ENCODE measurements at regions not wholly inside any gene's neighbourhood (a gene's known extent, or its start where the extent isn't known, plus 50 kb on each side); places are given as distances from the start of the nearest gene placed in this dataset.

DNA sequence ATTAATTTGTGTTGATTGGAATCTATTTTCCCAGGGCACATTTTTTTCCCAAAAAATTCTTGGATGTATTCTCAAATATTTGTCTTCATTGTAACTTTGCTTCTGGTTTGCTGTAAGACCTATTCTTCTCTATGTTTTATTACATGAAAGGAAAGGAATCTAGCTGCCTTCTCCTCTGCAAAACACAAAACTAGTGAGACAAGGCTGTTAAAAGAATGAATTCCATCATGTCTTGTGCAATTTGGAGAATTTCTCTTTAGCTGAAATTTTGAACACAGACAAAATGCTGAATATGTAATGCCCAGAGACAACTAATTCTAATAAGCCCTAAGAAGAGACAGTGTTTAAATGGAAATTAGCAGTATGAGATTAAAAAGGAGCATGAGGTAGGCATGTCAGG lies 275.9 kb downstream of the CDH20 start:
- no peak overlapping the region for H3K4me3 ChIP-seq (ENCODE audit: low read depth, low read length)
- DNase-seq (ENCODE audit: low read depth) (no peak), FAIRE-seq (no peak)
- no peaks in the 10 kb centered on the region for H3K36me3 ChIP-seq (ENCODE audit: control insufficient read depth, insufficient read depth, low read length)
- TF ChIP-seq, protein P1, sequence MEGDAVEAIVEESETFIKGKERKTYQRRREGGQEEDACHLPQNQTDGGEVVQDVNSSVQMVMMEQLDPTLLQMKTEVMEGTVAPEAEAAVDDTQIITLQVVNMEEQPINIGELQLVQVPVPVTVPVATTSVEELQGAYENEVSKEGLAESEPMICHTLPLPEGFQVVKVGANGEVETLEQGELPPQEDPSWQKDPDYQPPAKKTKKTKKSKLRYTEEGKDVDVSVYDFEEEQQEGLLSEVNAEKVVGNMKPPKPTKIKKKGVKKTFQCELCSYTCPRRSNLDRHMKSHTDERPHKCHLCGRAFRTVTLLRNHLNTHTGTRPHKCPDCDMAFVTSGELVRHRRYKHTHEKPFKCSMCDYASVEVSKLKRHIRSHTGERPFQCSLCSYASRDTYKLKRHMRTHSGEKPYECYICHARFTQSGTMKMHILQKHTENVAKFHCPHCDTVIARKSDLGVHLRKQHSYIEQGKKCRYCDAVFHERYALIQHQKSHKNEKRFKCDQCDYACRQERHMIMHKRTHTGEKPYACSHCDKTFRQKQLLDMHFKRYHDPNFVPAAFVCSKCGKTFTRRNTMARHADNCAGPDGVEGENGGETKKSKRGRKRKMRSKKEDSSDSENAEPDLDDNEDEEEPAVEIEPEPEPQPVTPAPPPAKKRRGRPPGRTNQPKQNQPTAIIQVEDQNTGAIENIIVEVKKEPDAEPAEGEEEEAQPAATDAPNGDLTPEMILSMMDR (IDR thresholded peaks at IDR 0.05; ENCODE audit: insufficient read depth, low read length, severe bottlenecking), result no peak
- no peaks in the 10 kb centered on the region for H3K27me3 ChIP-seq (ENCODE audit: control insufficient read depth, insufficient read depth, low read length)

DNA sequence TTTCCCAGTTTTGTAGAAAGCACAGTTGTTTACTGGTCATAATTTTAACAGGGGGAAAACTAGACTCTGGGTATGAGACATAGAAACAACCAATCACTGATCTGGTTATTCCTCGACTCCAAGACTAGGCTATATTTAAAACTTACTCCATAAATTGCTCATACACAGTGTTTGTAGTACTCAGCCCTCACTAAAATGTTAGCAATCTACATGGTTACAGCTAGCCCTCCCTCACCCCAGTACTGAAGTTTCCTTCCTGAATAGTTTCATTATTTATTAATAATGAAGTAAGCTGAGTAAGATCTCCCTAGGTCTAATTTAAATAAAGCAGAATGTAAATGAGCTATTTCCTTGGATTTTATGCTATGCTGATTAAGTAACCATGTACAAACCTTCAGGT lies 275.1 kb downstream of the CDH20 start:
- DNase-seq (ENCODE audit: low read depth), result no peak
- TF ChIP-seq, protein P1 (IDR thresholded peaks at IDR 0.05; ENCODE audit: insufficient read depth, low read length, severe bottlenecking), result no peak
- Histone ChIP-seq H3K36me3 (ENCODE audit: control insufficient read depth, insufficient read depth, low read length) (no peaks in the 10 kb centered on the region), H3K4me3 (ENCODE audit: low read depth, low read length) (no peak overlapping the region), H3K27me3 (ENCODE audit: control insufficient read depth, insufficient read depth, low read length) (no peaks in the 10 kb centered on the region)
- no peak for FAIRE-seq

DNA sequence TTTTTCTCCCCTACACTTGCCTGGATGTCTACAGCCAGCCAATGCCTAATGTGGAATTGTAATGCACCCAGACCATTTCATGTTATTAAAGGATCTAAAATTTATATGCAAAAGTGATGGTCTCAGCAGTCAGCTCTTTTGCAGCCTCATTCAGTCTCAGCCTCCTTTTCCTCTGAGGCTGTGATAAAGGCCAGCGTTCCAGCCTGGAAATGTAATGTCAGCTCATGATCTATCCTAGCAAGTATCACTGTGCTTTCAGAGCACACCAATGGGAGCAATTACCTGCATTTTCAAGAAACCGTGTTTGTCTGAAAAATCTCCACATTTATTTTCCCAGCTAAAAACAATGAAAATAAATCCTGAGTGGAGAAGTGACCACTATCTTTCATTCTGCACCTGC lies 274.6 kb downstream of the CDH20 start:
- TF ChIP-seq, protein P1 (IDR thresholded peaks at IDR 0.05; ENCODE audit: insufficient read depth, low read length, severe bottlenecking), result no peak
- DNase-seq (ENCODE audit: low read depth) (no peak), FAIRE-seq (no peak)
- no peaks in the 10 kb centered on the region for H3K27me3 ChIP-seq (ENCODE audit: control insufficient read depth, insufficient read depth, low read length)
- H3K36me3 ChIP-seq (ENCODE audit: control insufficient read depth, insufficient read depth, low read length), result no peaks in the 10 kb centered on the region
- no peak overlapping the region for H3K4me3 ChIP-seq (ENCODE audit: low read depth, low read length)

DNA sequence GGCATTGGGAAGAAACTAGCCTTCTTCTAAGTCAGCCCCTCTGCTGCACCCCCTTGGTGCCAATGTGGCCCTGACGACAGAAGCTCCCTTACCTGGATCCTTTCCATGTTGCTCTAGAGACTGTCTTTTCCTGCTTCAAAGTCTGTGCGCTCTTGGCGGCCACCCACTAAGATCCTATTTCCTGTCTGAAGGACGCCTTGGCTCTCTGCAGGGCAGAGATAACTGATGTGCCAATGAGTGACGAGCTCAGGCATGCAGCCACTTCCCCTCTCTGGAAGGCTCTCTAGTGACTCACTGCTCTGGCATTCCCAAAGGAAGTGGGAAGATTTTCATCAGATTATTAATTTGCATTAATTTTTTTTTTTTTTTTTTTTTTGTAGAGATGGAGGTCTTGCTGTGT lies 273.5 kb downstream of the CDH20 start:
- peak; percentile 96 for FAIRE-seq
- Histone ChIP-seq H3K27me3 (ENCODE audit: control insufficient read depth, insufficient read depth, low read length) (no peaks in the 10 kb centered on the region), H3K4me3 (ENCODE audit: low read depth, low read length) (peak overlapping the region; percentile 32), H3K36me3 (ENCODE audit: control insufficient read depth, insufficient read depth, low read length) (no peaks in the 10 kb centered on the region)
- DNase-seq (ENCODE audit: low read depth), result peak; percentile 96
- TF ChIP-seq, protein P1 (IDR thresholded peaks at IDR 0.05; ENCODE audit: insufficient read depth, low read length, severe bottlenecking), result no peak

DNA sequence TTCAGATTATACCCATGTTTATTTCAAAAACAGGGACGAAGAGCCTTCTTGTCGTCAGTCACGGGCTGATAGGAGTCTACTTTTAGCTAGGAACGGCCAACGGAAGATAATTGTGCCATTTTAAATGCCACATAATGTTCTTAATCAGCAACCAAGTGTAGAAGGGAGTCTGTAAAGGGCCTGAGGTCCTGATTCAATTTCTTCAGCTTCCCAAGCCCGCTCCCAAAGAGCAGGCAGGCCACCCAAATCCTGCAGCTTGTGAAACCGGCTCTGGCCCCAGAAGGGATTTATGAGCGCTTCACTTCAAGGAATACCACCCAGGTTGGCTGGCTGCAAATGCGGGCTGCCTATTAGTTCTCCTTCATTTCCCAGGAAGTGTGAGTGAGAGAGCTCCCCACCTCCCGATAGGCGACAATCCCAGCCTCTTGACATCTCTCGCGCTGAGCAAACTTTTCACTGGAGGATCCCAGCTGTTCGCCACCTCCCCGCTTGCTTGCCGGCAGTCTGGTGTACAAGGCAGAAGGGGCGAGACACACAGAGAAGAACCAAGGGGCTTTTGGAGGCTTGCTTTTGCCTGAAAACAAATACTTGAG lies 272.9 kb downstream of the CDH20 start:
- DNase-seq (ENCODE audit: low read depth), result peak; percentile 21
- H3K27me3 ChIP-seq (ENCODE audit: control insufficient read depth, insufficient read depth, low read length), result no peaks in the 10 kb centered on the region
- H3K36me3 ChIP-seq (ENCODE audit: control insufficient read depth, insufficient read depth, low read length), result no peaks in the 10 kb centered on the region
- H3K4me3 ChIP-seq (ENCODE audit: low read depth, low read length), result peak overlapping the region; percentile 32
- FAIRE-seq, result no peak
- TF ChIP-seq, protein P1 (IDR thresholded peaks at IDR 0.05; ENCODE audit: insufficient read depth, low read length, severe bottlenecking), result no peak

Measured in bronchial epithelial cell (primary cell).